Upper lobe of left lung (tissue), 4 donors: ENCODE measurements at regions not wholly inside any gene's neighbourhood (a gene's known extent, or its start where the extent isn't known, plus 50 kb on each side); places are given as distances from the start of the nearest gene placed in this dataset.

Source experiments
- EP300 ChIP-seq, 4 donors: sonication (generic); formaldehyde crosslinking; IDR thresholded peaks; one replicate each; pipeline ENCODE4 v1.5.1; 2017; ENCODE audit warnings: antibody characterized with exemption in 4 of 4, control low read depth in 2 of 4
- POLR2A ChIP-seq, 4 donors: fragments of 450-650 bp; IDR thresholded peaks; one replicate each; pipeline ENCODE4 v1.5.1; 2016 to 2017; ENCODE audit warnings: antibody characterized with exemption in 4 of 4, mild to moderate bottlenecking in 2 of 4
- POLR2AphosphoS5 ChIP-seq, 2 donors: sonication (generic); formaldehyde crosslinking; IDR thresholded peaks; one replicate each; pipeline ENCODE4 v1.5.1; 2017; ENCODE audit warnings: antibody characterized with exemption in 2 of 2
- TF ChIP-seq, protein P1 (sequence below), 6 experiments: fragments of 450-650 bp in 4 of 6; fragments of 200-600 bp in 2 of 6; sonication (generic) in 2 of 6; IDR thresholded peaks; one replicate each; pipeline ENCODE4 v1.5.1; 2016 to 2019; ENCODE audit warnings: antibody characterized with exemption in 6 of 6

DNA sequence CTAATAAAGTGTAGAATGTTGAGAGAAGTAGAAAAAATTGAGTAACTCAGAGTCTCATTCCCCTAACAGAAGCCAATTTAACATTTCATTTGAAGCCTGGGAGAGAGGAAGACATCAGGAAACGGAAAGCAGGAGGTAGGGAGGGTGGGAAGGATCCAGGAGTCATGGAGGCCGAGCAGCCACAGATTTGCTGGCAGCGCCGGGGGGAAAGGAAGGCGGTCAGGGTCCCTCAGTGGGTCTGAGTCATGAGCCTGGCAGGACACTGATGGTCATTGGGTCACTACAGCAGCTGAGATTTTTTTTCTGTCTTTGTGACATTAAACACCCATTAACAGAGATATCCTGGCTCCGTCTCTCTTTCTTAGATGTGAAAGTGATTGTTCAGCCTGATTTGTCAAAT is 248.1 kb downstream of the EFNB2 start:
- TF ChIP-seq, protein P1, sequence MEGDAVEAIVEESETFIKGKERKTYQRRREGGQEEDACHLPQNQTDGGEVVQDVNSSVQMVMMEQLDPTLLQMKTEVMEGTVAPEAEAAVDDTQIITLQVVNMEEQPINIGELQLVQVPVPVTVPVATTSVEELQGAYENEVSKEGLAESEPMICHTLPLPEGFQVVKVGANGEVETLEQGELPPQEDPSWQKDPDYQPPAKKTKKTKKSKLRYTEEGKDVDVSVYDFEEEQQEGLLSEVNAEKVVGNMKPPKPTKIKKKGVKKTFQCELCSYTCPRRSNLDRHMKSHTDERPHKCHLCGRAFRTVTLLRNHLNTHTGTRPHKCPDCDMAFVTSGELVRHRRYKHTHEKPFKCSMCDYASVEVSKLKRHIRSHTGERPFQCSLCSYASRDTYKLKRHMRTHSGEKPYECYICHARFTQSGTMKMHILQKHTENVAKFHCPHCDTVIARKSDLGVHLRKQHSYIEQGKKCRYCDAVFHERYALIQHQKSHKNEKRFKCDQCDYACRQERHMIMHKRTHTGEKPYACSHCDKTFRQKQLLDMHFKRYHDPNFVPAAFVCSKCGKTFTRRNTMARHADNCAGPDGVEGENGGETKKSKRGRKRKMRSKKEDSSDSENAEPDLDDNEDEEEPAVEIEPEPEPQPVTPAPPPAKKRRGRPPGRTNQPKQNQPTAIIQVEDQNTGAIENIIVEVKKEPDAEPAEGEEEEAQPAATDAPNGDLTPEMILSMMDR (IDR thresholded peaks at IDR 0.05), result no peak
- TF ChIP-seq POLR2A (IDR thresholded peaks at IDR 0.05) (no peak), EP300 (IDR thresholded peaks at IDR 0.05) (no peak), POLR2AphosphoS5 (IDR thresholded peaks at IDR 0.05) (no peak)
